Sigmoid colon (tissue), 6 donors: ENCODE measurements at regions not wholly inside any gene's neighbourhood (a gene's known extent, or its start where the extent isn't known, plus 50 kb on each side); places are given as distances from the start of the nearest gene placed in this dataset.

Experiments used
- DNase-seq: peaks from one replicate; pipeline ENCODE4 v3.0.0-alpha.2; 2019
- H3K27ac ChIP-seq, 4 donors: fragments of 200-600 bp; sonication (generic); one replicate each; pipeline ENCODE4 v1.5.1; 2016 to 2019; ENCODE audit warnings: mild to moderate bottlenecking in 1 of 4
- H3K27me3 ChIP-seq, 3 donors: fragments of 200-600 bp; sonication (generic); one replicate each; pipeline ENCODE4 v1.5.1; 2019; ENCODE audit warnings: mild to moderate bottlenecking in 1 of 3
- H3K36me3 ChIP-seq, 4 donors: fragments of 200-600 bp; sonication (generic); one replicate each; pipeline ENCODE4 v1.5.1; 2016 to 2019
- H3K4me1 ChIP-seq, 4 donors: fragments of 200-600 bp; sonication (generic); one replicate each; pipeline ENCODE4 v1.5.1; 2017 to 2019
- H3K4me3 ChIP-seq, 4 donors: fragments of 200-600 bp; sonication (generic); one replicate each; pipeline ENCODE4 v1.5.1; 2017 to 2019; ENCODE audit warnings: mild to moderate bottlenecking in 2 of 4, moderate library complexity in 1 of 4
- H3K9me3 ChIP-seq, 4 donors: fragments of 200-600 bp in 3 of 4; sonication (generic) in 3 of 4; one replicate each; pipeline versions ENCODE4 v1.5.1 to v1.6.1; 2013 to 2019
- CTCF ChIP-seq, 4 experiments: fragments of 450-650 bp in 3 of 4; fragments of 200-600 bp in 1 of 4; IDR thresholded peaks; one replicate each; pipeline ENCODE4 v1.5.1; 2016 to 2019; ENCODE audit warnings: antibody characterized with exemption in 4 of 4, mild to moderate bottlenecking in 3 of 4, moderate library complexity in 2 of 4
- EP300 ChIP-seq, 4 donors: sonication (generic); formaldehyde crosslinking; IDR thresholded peaks; one replicate each; pipeline ENCODE4 v1.6.1; 2017; ENCODE audit warnings: antibody characterized with exemption in 4 of 4
- POLR2A ChIP-seq, 2 donors: fragments of 450-650 bp; IDR thresholded peaks; one replicate each; pipeline ENCODE4 v1.6.1; 2016; ENCODE audit warnings: antibody characterized with exemption in 2 of 2, mild to moderate bottlenecking in 2 of 2, moderate library complexity in 2 of 2
- POLR2AphosphoS5 ChIP-seq, 4 donors: sonication (generic); formaldehyde crosslinking; IDR thresholded peaks; one replicate each; pipeline ENCODE4 v1.6.1; 2017; ENCODE audit warnings: antibody characterized with exemption in 4 of 4
- WGBS, 2 donors: extraction: QIAGEN DNeasy Blood & Tissue Kit; methylation state at CpG; one replicate each; pipeline ENCODE4 v1.1.7; 2013; 5-methylcytosine and 5-hydroxymethylcytosine counted together
- intact Hi-C: fragments of 100-400 bp; cut with DNase I; formaldehyde crosslinking; loops from one replicate; pipeline ENCODE4 v1.15.1; 2023
- donor health status: healthy with polysubstance abuse.
- donor health status: healthy.

- DNase-seq = peak; percentile 59
- 66 to 67% methylated on average over 5 of the region's 5 CpGs for WGBS, 2 donors
- H3K4me1 ChIP-seq = peaks cover 0 to 27% (median 11%) of the 10 kb centered on the region in 4 donors
- intact Hi-C loops = no loop called here
- no peaks in the 10 kb centered on the region for H3K9me3 ChIP-seq
- no peak for TF ChIP-seq EP300 (IDR thresholded peaks at IDR 0.05)
- no peak for TF ChIP-seq POLR2A (IDR thresholded peaks at IDR 0.05)
- TF ChIP-seq CTCF (IDR thresholded peaks at IDR 0.05) = no peak
- TF ChIP-seq POLR2AphosphoS5 (IDR thresholded peaks at IDR 0.05) = no peak
- no peak overlapping the region for H3K27ac ChIP-seq
- H3K4me3 ChIP-seq = no peak overlapping the region
- no peaks in the 10 kb centered on the region for H3K27me3 ChIP-seq
- H3K36me3 ChIP-seq = no peaks in the 10 kb centered on the region
These were observed 93.4 kb upstream of the PARD3 start for GRCh38 chr10:34908481-34908880.

GRCh38 chr10:34907743-34908430, 92.8 kb upstream of the PARD3 start:
- Histone ChIP-seq H3K27ac (no peak overlapping the region), H3K4me3 (no peak overlapping the region), H3K4me1 (peaks cover 0 to 27% (median 11%) of the 10 kb centered on the region in 4 donors), H3K27me3 (no peaks in the 10 kb centered on the region), H3K9me3 (no peaks in the 10 kb centered on the region), H3K36me3 (no peaks in the 10 kb centered on the region)
- DNase-seq = peak; percentile 2
- intact Hi-C loops = no loop called here
- no peak for TF ChIP-seq CTCF (IDR thresholded peaks at IDR 0.05)
- TF ChIP-seq POLR2AphosphoS5 (IDR thresholded peaks at IDR 0.05) = no peak
- no peak for TF ChIP-seq EP300 (IDR thresholded peaks at IDR 0.05)
- no peak for TF ChIP-seq POLR2A (IDR thresholded peaks at IDR 0.05)
- WGBS, 2 donors = 57 to 74% methylated on average over 5 of the region's 5 CpGs

- peak; percentile 55 for DNase-seq
- intact Hi-C loops = no loop called here
- Histone ChIP-seq H3K27me3 (no peaks in the 10 kb centered on the region), H3K27ac (no peak overlapping the region), H3K4me1 (peaks cover 0 to 27% (median 11%) of the 10 kb centered on the region in 4 donors), H3K36me3 (no peaks in the 10 kb centered on the region), H3K4me3 (no peak overlapping the region), H3K9me3 (no peaks in the 10 kb centered on the region)
- TF ChIP-seq CTCF (IDR thresholded peaks at IDR 0.05) (no peak), POLR2AphosphoS5 (IDR thresholded peaks at IDR 0.05) (no peak), EP300 (IDR thresholded peaks at IDR 0.05) (no peak)
- 80 to 84% methylated on average over 29 of the region's 29 CpGs for WGBS, 2 donors
These were observed 91.2 kb upstream of the PARD3 start for GRCh38 chr10:34906067-34906965.

GRCh38 chr10:34905200-34905927, 90.3 kb upstream of the PARD3 start:
- H3K4me1 ChIP-seq = peaks cover 0 to 26% (median 11%) of the 10 kb centered on the region in 4 donors

More at GRCh38 chr10:34905200-34905927, 90.3 kb upstream of the PARD3 start:
- no peaks in the 10 kb centered on the region for H3K9me3 ChIP-seq
- WGBS, 2 donors = 75 to 80% methylated on average over 9 of the region's 9 CpGs
- H3K36me3 ChIP-seq = no peaks in the 10 kb centered on the region
- no peak overlapping the region for H3K27ac ChIP-seq
- H3K4me3 ChIP-seq = no peak overlapping the region
- intact Hi-C loops = no loop called here
- TF ChIP-seq POLR2A (IDR thresholded peaks at IDR 0.05) (no peak), CTCF (IDR thresholded peaks at IDR 0.05) (no peak), EP300 (IDR thresholded peaks at IDR 0.05) (no peak), POLR2AphosphoS5 (IDR thresholded peaks at IDR 0.05) (no peak)
- DNase-seq = peak; percentile 45
- no peaks in the 10 kb centered on the region for H3K27me3 ChIP-seq
